WERI-Rb-1 (cell line): ENCODE measurements at regions not wholly inside any gene's neighbourhood (a gene's known extent, or its start where the extent isn't known, plus 50 kb on each side); places are given as distances from the start of the nearest gene placed in this dataset.

Source experiments
- DNase-seq: peaks from one replicate; pipeline ENCODE4 v3.0.0-alpha.2; 2020
- H3K27ac ChIP-seq: fragments of 250-450 bp; sonication (Bioruptor Pico); 2 replicates; pipeline ENCODE4 v1.5.1; 2020; ENCODE audit warnings: mild to moderate bottlenecking, moderate library complexity
- H3K27me3 ChIP-seq: fragments of 250-450 bp; sonication (Bioruptor Pico); 2 replicates; pipeline ENCODE4 v1.5.1; 2021; ENCODE audit warnings: mild to moderate bottlenecking, low read depth, moderate library complexity; ENCODE audit not compliant: insufficient read depth, severe bottlenecking
- H3K36me3 ChIP-seq: fragments of 250-450 bp; sonication (Bioruptor Pico); 2 replicates; pipeline ENCODE4 v1.5.1; 2020; ENCODE audit warnings: mild to moderate bottlenecking, moderate library complexity
- H3K4me3 ChIP-seq: 2 replicates; pipeline ENCODE4 v1.5.1; 2011; ENCODE audit warnings: low read depth, mild to moderate bottlenecking, control low read depth, low read length
- H3K9me3 ChIP-seq: fragments of 250-450 bp; sonication (Bioruptor Pico); 2 replicates; pipeline ENCODE4 v1.5.1; 2021; ENCODE audit warnings: mild to moderate bottlenecking, moderate library complexity; ENCODE audit not compliant: severe bottlenecking
- CTCF ChIP-seq: IDR thresholded peaks from 2 replicates; pipeline ENCODE4 v1.5.1; 2011; ENCODE audit warnings: low read depth, mild to moderate bottlenecking, control low read depth, inconsistent platforms, low read length

GRCh38 chr2:128486640-128487375, 168.1 kb upstream of the HS6ST1 start:
- Histone ChIP-seq H3K9me3 (peaks cover 1% of the 10 kb centered on the region), H3K36me3 (no peaks in the 10 kb centered on the region), H3K27ac (no peak overlapping the region), H3K4me3 (no peak overlapping the region), H3K27me3 (no peaks in the 10 kb centered on the region)
- TF ChIP-seq CTCF: no peak
- no peak for DNase-seq

DNA sequence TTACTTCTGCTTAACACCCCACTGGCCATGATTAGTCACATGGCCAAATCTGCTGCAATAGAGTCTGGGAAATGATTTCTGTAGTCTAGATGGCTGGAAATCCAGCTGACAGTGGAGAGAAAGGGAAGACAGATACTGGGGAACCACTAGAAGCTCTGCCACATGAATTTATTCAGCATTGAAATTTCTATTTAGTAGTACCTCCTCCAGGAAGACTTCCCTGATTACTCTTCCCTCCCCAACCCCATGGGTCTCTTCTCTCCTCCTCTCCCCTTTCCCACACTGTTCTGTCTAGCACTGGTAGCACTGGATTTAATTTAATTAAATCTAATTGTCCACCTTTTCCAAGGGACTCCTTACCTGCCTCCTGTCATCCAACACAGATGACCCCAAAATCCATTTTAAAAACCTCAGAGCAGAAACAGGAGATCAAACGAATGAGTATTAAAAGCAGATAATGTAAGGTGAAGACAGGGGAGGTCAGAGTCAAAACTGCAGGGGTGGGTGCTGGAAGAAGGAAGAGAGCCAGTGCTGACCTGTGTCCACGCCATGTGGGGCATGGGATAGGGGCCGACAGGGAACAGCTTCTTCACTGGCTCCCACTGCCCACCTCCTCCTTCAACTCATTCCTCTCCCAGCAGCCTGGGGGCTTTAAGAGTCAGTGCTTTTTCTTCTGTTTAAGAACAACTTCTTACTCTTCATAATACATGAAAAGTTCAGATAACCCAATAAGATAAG, 169.2 kb upstream of the HS6ST1 start:
- TF ChIP-seq CTCF: no peak
- H3K36me3 ChIP-seq: no peaks in the 10 kb centered on the region
- no peak overlapping the region for H3K27ac ChIP-seq
- no peak overlapping the region for H3K4me3 ChIP-seq
- no peaks in the 10 kb centered on the region for H3K27me3 ChIP-seq
- H3K9me3 ChIP-seq: no peaks in the 10 kb centered on the region
- DNase-seq: no peak

DNA sequence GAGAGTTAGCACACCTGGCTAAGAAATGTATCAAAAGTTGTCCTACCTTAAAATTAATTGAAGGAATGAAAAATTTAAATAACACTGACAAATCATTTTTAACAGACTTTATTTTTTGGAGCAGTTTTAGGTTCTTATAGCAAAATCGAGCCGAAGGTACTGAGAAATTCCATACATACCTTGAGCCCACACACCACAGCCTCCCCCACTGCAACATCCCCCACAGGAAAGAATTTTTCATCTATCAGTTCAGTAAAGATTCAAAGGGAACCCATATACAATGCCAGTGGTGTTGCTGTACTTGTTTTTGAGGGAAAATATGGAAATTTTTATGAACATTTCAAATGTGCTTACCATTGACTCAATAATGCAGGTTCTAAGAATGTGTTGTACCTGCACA, 169.8 kb upstream of the HS6ST1 start:
- TF ChIP-seq CTCF: no peak
- Histone ChIP-seq H3K27ac (no peak overlapping the region), H3K9me3 (no peaks in the 10 kb centered on the region), H3K4me3 (no peak overlapping the region), H3K27me3 (no peaks in the 10 kb centered on the region), H3K36me3 (no peaks in the 10 kb centered on the region)
- DNase-seq: no peak

DNA sequence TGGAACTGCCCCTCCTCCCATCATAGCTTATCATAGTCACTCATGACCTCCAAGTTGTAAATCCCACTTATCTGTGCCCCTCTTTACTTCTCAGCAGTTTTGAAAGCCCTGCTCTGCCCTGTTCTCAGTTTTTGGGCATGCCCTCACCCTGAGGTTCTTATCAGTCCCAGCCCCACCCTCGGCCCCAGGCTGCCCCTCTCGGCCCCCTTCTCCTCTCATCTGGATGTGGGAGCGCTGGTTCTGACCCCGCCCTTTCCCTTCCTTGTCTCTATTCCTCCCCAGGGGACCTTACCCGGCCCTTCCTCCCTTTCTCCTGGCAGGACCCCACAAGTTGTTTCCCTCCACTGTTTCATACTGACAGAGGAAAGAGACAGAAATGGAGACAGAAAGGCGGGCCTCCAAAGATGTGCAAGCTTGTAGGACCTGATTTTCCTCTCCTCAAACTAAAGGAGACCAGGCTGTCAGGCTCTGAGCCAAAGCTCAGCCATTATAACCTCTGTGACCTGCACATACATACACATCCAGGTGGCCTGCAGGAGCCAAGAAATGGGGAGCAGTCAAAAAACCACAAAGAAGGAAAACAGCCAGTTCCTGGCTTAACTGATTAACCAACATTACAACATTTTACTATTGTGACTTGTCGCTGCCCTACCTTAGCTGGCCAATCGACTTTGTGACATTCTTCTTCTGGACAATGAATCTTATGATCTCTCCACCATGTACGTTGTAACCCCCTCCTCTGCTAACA, 171.0 kb upstream of the HS6ST1 start:
- Histone ChIP-seq H3K27ac (no peak overlapping the region), H3K9me3 (no peaks in the 10 kb centered on the region), H3K27me3 (no peaks in the 10 kb centered on the region), H3K36me3 (no peaks in the 10 kb centered on the region), H3K4me3 (no peak overlapping the region)
- DNase-seq: peak; percentile 1
- TF ChIP-seq CTCF: no peak

DNA sequence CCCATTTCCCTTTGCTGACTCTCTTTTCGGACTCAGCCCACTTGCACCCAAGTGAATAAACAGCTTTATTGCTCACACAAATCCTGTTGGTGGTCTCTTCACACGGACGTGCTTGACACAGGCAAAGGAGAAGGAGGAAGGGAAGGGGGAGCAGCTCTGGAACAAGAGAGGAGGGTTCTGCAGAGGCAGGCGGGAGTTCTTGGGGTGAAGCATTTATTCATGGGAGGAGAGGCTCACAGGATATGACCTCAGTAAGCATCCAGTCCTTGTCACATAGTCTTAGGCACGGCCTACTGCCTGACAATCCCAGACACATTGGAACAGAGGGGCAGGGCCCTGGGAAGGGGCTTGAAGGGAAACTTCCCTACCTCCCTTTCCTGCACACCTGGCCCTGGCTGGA, 171.7 kb upstream of the HS6ST1 start:
- TF ChIP-seq CTCF: no peak
- Histone ChIP-seq H3K27me3 (no peaks in the 10 kb centered on the region), H3K36me3 (no peaks in the 10 kb centered on the region), H3K4me3 (no peak overlapping the region), H3K9me3 (no peaks in the 10 kb centered on the region), H3K27ac (no peak overlapping the region)
- DNase-seq: no peak
